ENCODE measurements at regions not wholly inside any gene's neighbourhood (a gene's known extent, or its start where the extent isn't known, plus 50 kb on each side); places are given as distances from the start of the nearest gene placed in this dataset.

DNA sequence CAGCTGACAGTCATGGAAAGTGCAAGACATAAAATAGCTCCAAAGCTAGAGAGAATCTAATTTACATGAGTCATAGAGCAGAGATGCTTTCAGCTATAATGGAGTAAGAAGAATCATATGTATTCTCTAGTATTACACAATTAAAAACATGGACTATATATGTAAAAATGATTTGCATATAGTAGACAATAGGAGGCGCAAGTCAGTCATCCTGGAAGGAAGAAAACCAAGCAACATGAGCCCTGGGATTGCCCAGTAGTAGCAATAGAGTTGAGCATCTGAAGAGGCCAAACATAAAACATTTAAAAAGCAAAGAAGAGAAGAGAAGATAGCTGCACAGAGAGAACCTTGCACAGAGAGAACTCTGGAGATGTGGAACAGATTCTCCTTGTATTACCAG is 455.0 kb downstream of the EPHA3 start:
- DNase-seq (ENCODE audit: low read depth, low spot score) (no peak), FAIRE-seq (no peak)
- intact Hi-C loops (cut with micrococcal nuclease) = no loop called here
- TF ChIP-seq FOS (IDR thresholded peaks at IDR 0.05; ENCODE audit: borderline replicate concordance, insufficient read depth, low read length) (no peak), EZH2 (IDR thresholded peaks at IDR 0.05; ENCODE audit: borderline replicate concordance, low read depth, low read length, severe bottlenecking) (no peak), GATA2 (IDR thresholded peaks at IDR 0.05; ENCODE audit: insufficient read depth, insufficient read length, low read depth, low read length) (no peak), MYC (IDR thresholded peaks at IDR 0.05; ENCODE audit: low read depth, low read length) (no peak), JUN (IDR thresholded peaks at IDR 0.05; ENCODE audit: borderline replicate concordance, insufficient read depth, insufficient read length, low read depth) (no peak), POLR2AphosphoS5 (IDR thresholded peaks at IDR 0.05; ENCODE audit: insufficient read depth, low read depth, low read length) (no peak), POLR2A (IDR thresholded peaks at IDR 0.05; ENCODE audit: low read depth, low read length) (no peak)
- TF ChIP-seq, protein P1, sequence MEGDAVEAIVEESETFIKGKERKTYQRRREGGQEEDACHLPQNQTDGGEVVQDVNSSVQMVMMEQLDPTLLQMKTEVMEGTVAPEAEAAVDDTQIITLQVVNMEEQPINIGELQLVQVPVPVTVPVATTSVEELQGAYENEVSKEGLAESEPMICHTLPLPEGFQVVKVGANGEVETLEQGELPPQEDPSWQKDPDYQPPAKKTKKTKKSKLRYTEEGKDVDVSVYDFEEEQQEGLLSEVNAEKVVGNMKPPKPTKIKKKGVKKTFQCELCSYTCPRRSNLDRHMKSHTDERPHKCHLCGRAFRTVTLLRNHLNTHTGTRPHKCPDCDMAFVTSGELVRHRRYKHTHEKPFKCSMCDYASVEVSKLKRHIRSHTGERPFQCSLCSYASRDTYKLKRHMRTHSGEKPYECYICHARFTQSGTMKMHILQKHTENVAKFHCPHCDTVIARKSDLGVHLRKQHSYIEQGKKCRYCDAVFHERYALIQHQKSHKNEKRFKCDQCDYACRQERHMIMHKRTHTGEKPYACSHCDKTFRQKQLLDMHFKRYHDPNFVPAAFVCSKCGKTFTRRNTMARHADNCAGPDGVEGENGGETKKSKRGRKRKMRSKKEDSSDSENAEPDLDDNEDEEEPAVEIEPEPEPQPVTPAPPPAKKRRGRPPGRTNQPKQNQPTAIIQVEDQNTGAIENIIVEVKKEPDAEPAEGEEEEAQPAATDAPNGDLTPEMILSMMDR (IDR thresholded peaks at IDR 0.05; ENCODE audit: extremely low read depth in 1 of 2, insufficient read depth in 1 of 2, low read depth in 1 of 2, low read length in 2 of 2) = no peak
- TF ChIP-seq, protein P2, sequence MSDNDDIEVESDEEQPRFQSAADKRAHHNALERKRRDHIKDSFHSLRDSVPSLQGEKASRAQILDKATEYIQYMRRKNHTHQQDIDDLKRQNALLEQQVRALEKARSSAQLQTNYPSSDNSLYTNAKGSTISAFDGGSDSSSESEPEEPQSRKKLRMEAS (IDR thresholded peaks at IDR 0.05; ENCODE audit: insufficient read depth, insufficient read length) = no peak
- no peak overlapping the region for H3K27ac ChIP-seq (ENCODE audit: insufficient read depth, low read depth, low read length)
- POLR2A ChIA-PET = no interaction called here
- H4K20me1 ChIP-seq (replicated peaks; ENCODE audit: control insufficient read depth, extremely low read depth, insufficient read depth, low read length) = no peaks in the 10 kb centered on the region
- dilution Hi-C loops (cut with MboI; ENCODE audit: extremely low pct_ligation_motif_present, low sequenced_read_pairs) = no loop called here
- no TSS peak for BruUV-seq (replicated peaks)
- no peaks in the 10 kb centered on the region for H3K79me2 ChIP-seq (ENCODE audit: control insufficient read depth, insufficient read depth, low read length)
- H3K4me2 ChIP-seq (ENCODE audit: insufficient read depth, low read length) = no peak overlapping the region
- no peaks in the 10 kb centered on the region for H3K36me3 ChIP-seq (ENCODE audit: control insufficient read depth in 2 of 2, extremely low read depth in 1 of 2, insufficient read depth in 2 of 2, low read length in 2 of 2)
- H2AFZ ChIP-seq (ENCODE audit: low read depth, low read length) = no peak overlapping the region
- CTCF ChIA-PET = no interaction called here
- no peak overlapping the region for H3K4me3 ChIP-seq (replicated peaks in 1 of 3; ENCODE audit: insufficient read depth in 1 of 3, low read depth in 1 of 3, low read length in 3 of 3)
- no peak overlapping the region for H3K9ac ChIP-seq (replicated peaks; ENCODE audit: extremely low read depth, insufficient read depth, low read length)
- peaks cover 3% of the 10 kb centered on the region for H3K9me3 ChIP-seq (replicated peaks; ENCODE audit: control insufficient read depth, insufficient read depth, low read length)
- H3K27me3 ChIP-seq (ENCODE audit: control insufficient read depth in 2 of 2, insufficient read depth in 2 of 2, low read length in 2 of 2) = no peaks in the 10 kb centered on the region
- no peaks in the 10 kb centered on the region for H3K9me1 ChIP-seq (replicated peaks; ENCODE audit: control insufficient read depth, extremely low read depth, insufficient read depth, low read length)
- H3K4me1 ChIP-seq (ENCODE audit: control insufficient read depth, extremely low read depth, insufficient read depth, low read length) = no peaks in the 10 kb centered on the region

Data from endothelial cell of umbilical vein (primary cell).